ENCODE measurements at regions not wholly inside any gene's neighbourhood (a gene's known extent, or its start where the extent isn't known, plus 50 kb on each side); places are given as distances from the start of the nearest gene placed in this dataset.

DNA sequence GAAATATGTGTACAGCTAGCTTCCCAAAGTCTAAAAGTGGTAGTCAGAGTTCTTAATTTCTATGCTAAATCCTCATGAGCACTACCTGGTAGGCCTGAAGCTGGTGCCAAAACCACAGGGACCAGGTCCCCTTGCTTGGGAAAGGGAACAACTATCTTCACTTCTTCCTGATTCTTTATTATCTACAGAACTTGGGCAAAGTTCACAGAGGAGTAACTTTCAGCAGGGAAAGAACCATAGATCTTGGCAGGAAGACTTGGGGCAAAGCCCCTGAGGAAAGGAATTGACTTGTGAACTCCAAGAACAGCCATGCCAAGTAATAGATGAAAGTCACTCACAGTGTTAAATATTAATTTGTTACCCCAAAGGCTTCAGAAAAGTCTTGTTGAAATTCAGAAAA lies 193.0 kb downstream of the ZC3H11B start:
- H3K27ac ChIP-seq, result no peak overlapping the region
- H3K36me3 ChIP-seq, result no peaks in the 10 kb centered on the region
- no peaks in the 10 kb centered on the region for H3K27me3 ChIP-seq
- no peak overlapping the region for H3K4me3 ChIP-seq (ENCODE audit: low read depth in 1 of 2, low read length in 1 of 2)
- TF ChIP-seq, protein P1, sequence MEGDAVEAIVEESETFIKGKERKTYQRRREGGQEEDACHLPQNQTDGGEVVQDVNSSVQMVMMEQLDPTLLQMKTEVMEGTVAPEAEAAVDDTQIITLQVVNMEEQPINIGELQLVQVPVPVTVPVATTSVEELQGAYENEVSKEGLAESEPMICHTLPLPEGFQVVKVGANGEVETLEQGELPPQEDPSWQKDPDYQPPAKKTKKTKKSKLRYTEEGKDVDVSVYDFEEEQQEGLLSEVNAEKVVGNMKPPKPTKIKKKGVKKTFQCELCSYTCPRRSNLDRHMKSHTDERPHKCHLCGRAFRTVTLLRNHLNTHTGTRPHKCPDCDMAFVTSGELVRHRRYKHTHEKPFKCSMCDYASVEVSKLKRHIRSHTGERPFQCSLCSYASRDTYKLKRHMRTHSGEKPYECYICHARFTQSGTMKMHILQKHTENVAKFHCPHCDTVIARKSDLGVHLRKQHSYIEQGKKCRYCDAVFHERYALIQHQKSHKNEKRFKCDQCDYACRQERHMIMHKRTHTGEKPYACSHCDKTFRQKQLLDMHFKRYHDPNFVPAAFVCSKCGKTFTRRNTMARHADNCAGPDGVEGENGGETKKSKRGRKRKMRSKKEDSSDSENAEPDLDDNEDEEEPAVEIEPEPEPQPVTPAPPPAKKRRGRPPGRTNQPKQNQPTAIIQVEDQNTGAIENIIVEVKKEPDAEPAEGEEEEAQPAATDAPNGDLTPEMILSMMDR (IDR thresholded peaks at IDR 0.05), result no peak
- H3K9me3 ChIP-seq, result no peaks in the 10 kb centered on the region
- H3K4me1 ChIP-seq (ENCODE audit: control insufficient read depth in 1 of 2, insufficient read depth in 1 of 2, low read depth in 1 of 2, low read length in 1 of 2), result no peaks in the 10 kb centered on the region

DNA sequence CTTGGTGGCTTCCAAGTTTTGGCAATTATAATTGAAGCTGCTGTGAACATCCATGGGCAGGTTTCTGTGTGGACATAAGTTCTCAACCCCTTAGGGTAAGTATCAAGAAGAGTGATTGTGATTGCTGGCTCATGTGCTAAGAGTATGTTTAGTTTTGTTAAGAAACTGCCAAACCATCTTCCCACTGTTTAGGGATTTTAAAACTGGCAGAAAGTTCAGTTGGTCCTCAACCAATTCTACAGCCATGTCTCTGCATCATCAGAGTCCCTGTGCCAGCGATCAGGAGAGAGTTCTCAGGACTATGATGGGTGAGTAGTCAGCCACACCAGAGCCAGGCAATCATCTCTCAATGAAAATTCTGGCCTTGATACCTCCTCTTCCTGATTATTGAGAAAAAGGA lies 193.8 kb downstream of the ZC3H11B start:
- no peaks in the 10 kb centered on the region for H3K36me3 ChIP-seq
- H3K4me3 ChIP-seq (ENCODE audit: low read depth in 1 of 2, low read length in 1 of 2), result no peak overlapping the region
- no peaks in the 10 kb centered on the region for H3K9me3 ChIP-seq
- no peaks in the 10 kb centered on the region for H3K27me3 ChIP-seq
- no peaks in the 10 kb centered on the region for H3K4me1 ChIP-seq (ENCODE audit: control insufficient read depth in 1 of 2, insufficient read depth in 1 of 2, low read depth in 1 of 2, low read length in 1 of 2)
- TF ChIP-seq, protein P1 (IDR thresholded peaks at IDR 0.05), result no peak
- H3K27ac ChIP-seq, result no peak overlapping the region

DNA sequence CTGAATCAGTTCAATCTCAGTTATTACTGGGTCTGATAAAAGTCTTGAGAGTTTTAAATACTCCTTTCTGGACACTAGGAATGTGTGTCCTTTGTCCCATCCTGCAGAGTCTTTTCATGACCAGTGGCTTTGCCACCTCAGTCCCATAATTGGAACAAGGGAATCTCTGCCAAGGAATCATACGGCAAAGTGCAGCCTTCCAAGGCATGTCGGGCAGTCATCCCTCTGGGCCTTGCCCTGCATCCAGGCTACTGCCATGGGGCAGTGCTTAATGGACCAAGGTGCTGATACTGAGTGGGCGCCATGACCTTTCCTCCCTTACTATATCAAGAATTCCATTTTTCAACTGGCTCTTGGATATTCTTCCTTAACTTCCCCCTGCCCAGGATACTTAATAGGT lies 195.3 kb downstream of the ZC3H11B start:
- H3K4me1 ChIP-seq (ENCODE audit: control insufficient read depth in 1 of 2, insufficient read depth in 1 of 2, low read depth in 1 of 2, low read length in 1 of 2), result no peaks in the 10 kb centered on the region
- no peak overlapping the region for H3K27ac ChIP-seq
- no peaks in the 10 kb centered on the region for H3K9me3 ChIP-seq
- H3K27me3 ChIP-seq, result no peaks in the 10 kb centered on the region
- no peak overlapping the region for H3K4me3 ChIP-seq (ENCODE audit: low read depth in 1 of 2, low read length in 1 of 2)
- H3K36me3 ChIP-seq, result no peaks in the 10 kb centered on the region
- TF ChIP-seq, protein P1 (IDR thresholded peaks at IDR 0.05), result no peak

DNA sequence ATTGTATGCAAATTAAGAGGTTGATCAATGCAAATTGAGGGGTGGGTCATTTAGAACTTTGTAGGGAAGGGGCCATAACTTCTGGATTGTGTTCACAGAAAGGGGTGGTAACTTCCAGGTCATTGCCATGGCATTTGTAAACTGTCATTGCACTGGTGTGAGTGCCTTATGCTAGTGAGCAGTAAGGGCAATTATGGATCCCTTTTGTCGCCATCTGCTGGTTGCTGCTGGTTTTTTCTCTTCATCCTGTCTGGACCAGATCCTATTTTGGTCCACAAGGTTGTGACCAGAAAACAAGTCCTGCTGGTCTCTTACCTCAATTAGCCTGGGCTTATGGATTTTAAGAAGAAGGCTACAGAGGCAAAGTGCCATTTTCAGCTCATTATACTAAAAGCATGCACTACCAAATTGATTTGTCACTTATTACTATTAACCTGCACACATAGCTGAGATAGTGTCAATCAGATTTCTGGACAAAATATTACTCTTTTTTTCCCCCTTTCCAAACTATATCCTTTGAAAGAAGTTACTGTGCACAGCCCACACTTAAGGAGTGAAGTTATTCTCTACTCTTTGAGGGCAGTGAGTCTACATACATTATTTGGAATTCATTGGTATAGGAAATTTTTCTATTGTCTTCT lies 196.2 kb downstream of the ZC3H11B start:
- no peaks in the 10 kb centered on the region for H3K36me3 ChIP-seq
- no peak overlapping the region for H3K27ac ChIP-seq
- no peaks in the 10 kb centered on the region for H3K4me1 ChIP-seq (ENCODE audit: control insufficient read depth in 1 of 2, insufficient read depth in 1 of 2, low read depth in 1 of 2, low read length in 1 of 2)
- H3K4me3 ChIP-seq (ENCODE audit: low read depth in 1 of 2, low read length in 1 of 2), result no peak overlapping the region
- H3K27me3 ChIP-seq, result no peaks in the 10 kb centered on the region
- H3K9me3 ChIP-seq, result no peaks in the 10 kb centered on the region
- TF ChIP-seq, protein P1 (IDR thresholded peaks at IDR 0.05), result peak; percentile 37

GRCh38 chr1:219415915-219416314 lies 197.0 kb downstream of the ZC3H11B start:
- TF ChIP-seq, protein P1 (IDR thresholded peaks at IDR 0.05), result no peak

More at GRCh38 chr1:219415915-219416314, 197.0 kb downstream of the ZC3H11B start:
- no peaks in the 10 kb centered on the region for H3K36me3 ChIP-seq
- H3K27me3 ChIP-seq, result no peaks in the 10 kb centered on the region
- H3K4me3 ChIP-seq (ENCODE audit: low read depth in 1 of 2, low read length in 1 of 2), result no peak overlapping the region
- H3K27ac ChIP-seq, result no peak overlapping the region
- H3K4me1 ChIP-seq (ENCODE audit: control insufficient read depth in 1 of 2, insufficient read depth in 1 of 2, low read depth in 1 of 2, low read length in 1 of 2), result no peaks in the 10 kb centered on the region
- H3K9me3 ChIP-seq, result no peaks in the 10 kb centered on the region

Data from neutrophil (primary cell).